ENCODE measurements at regions not wholly inside any gene's neighbourhood (a gene's known extent, or its start where the extent isn't known, plus 50 kb on each side); places are given as distances from the start of the nearest gene placed in this dataset.
"Not testable (repeated sequence)": the region's sequence is repeated elsewhere in the genome, so short reads cannot be mapped to it uniquely, and the experiment has no call there.

DNA sequence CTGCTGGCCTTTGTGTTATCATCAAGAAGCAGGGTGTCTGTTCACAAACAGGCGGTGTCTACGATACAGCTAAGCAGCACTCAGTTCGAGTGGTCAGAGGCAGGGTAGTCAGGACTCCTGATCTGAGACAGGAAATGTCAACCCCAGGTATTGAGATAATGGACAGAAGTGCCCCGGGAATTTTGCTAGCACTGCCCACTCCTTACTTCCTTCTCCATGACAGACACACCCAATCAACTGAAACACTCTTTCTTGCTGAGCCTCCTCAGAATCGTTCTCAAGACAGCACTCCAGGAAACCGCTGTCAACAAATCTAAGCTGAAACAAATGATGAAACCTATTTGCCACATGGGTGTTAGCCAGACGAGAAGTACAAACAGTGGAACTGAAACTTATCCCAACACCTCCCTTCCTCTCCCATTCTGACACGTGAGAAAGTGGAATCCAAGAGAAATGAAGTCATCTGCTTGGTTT lies 109.3 kb downstream of the GTF2IRD2B start:
- TF ChIP-seq, protein P1, sequence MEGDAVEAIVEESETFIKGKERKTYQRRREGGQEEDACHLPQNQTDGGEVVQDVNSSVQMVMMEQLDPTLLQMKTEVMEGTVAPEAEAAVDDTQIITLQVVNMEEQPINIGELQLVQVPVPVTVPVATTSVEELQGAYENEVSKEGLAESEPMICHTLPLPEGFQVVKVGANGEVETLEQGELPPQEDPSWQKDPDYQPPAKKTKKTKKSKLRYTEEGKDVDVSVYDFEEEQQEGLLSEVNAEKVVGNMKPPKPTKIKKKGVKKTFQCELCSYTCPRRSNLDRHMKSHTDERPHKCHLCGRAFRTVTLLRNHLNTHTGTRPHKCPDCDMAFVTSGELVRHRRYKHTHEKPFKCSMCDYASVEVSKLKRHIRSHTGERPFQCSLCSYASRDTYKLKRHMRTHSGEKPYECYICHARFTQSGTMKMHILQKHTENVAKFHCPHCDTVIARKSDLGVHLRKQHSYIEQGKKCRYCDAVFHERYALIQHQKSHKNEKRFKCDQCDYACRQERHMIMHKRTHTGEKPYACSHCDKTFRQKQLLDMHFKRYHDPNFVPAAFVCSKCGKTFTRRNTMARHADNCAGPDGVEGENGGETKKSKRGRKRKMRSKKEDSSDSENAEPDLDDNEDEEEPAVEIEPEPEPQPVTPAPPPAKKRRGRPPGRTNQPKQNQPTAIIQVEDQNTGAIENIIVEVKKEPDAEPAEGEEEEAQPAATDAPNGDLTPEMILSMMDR (conservative IDR thresholded peaks at IDR 0.05; ENCODE audit: low read length), result not testable (repeated sequence)
- not testable (repeated sequence) for TF ChIP-seq EZH2phosphoT487 (IDR thresholded peaks at IDR 0.05; ENCODE audit: borderline replicate concordance, low read depth, low read length)

All from OCI-LY7 (cell line).